SK-N-SH (cell line): ENCODE measurements at regions not wholly inside any gene's neighbourhood (a gene's known extent, or its start where the extent isn't known, plus 50 kb on each side); places are given as distances from the start of the nearest gene placed in this dataset.

ENCODE experiments used
- CHD2 ChIP-seq: fragments of 150-350 bp; IDR thresholded peaks from 2 replicates; pipeline ENCODE4 v1.6.1; 2018; ENCODE audit warnings: low read length; ENCODE audit not compliant: partially characterized antibody
- EP300 ChIP-seq, 2 experiments: IDR thresholded peaks; 2 replicates each; pipeline versions ENCODE4 v1.4.0 to v1.6.1; 2012; ENCODE audit warnings: borderline replicate concordance in 1 of 2, low read depth in 1 of 2, low read length in 1 of 2
- FOXM1 ChIP-seq: IDR thresholded peaks from 2 replicates; pipeline ENCODE4 v1.4.0; 2012; ENCODE audit warnings: low read depth, mild to moderate bottlenecking
- NRF1 ChIP-seq: IDR thresholded peaks from 2 replicates; pipeline ENCODE4 v1.6.1; 2012; ENCODE audit warnings: low read depth, mild to moderate bottlenecking, low read length
- POLR2AphosphoS5 ChIP-seq: IDR thresholded peaks from 2 replicates; pipeline ENCODE4 v1.6.1; 2012; ENCODE audit warnings: low read depth, low read length
- TAF1 ChIP-seq: IDR thresholded peaks from 2 replicates; pipeline ENCODE4 v1.6.1; 2012; ENCODE audit warnings: low read depth, mild to moderate bottlenecking, low read length, moderate library complexity, borderline replicate concordance
- TF ChIP-seq, protein P1 (sequence below): fragments of 200-600 bp; sonication (generic); IDR thresholded peaks from 2 replicates; pipeline ENCODE4 v1.6.1; 2017; ENCODE audit warnings: antibody characterized with exemption, mild to moderate bottlenecking, moderate library complexity
- TF ChIP-seq, protein P2 (sequence below): IDR thresholded peaks from 2 replicates; pipeline ENCODE4 v1.4.0; 2012; ENCODE audit warnings: low read depth, borderline replicate concordance

DNA sequence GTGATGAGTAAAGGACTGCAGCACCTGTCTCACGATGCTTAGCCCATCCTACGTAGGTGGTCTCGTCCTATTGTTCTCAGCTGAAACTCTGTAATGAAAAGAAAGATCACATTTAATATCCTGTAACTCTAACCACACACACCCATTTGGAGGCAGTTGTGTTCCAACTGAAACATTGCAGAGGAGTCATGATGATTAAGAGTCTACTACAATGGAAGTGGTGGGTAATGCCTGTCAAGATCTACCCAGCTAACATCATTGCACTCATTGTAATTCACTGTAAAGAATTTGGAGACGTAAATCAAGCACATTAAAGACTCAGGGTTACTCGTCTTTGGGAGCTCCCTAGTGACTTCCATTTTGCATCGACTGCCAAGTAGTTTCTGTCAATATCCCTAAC lies 106.0 kb upstream of the PTPN3 start:
- TF ChIP-seq EP300 (IDR thresholded peaks at IDR 0.05; ENCODE audit: borderline replicate concordance in 1 of 2, low read depth in 1 of 2, low read length in 1 of 2) (no peak), POLR2AphosphoS5 (no peak), CHD2 (no peak), TAF1 (no peak), NRF1 (no peak), FOXM1 (no peak)
- TF ChIP-seq, protein P1, sequence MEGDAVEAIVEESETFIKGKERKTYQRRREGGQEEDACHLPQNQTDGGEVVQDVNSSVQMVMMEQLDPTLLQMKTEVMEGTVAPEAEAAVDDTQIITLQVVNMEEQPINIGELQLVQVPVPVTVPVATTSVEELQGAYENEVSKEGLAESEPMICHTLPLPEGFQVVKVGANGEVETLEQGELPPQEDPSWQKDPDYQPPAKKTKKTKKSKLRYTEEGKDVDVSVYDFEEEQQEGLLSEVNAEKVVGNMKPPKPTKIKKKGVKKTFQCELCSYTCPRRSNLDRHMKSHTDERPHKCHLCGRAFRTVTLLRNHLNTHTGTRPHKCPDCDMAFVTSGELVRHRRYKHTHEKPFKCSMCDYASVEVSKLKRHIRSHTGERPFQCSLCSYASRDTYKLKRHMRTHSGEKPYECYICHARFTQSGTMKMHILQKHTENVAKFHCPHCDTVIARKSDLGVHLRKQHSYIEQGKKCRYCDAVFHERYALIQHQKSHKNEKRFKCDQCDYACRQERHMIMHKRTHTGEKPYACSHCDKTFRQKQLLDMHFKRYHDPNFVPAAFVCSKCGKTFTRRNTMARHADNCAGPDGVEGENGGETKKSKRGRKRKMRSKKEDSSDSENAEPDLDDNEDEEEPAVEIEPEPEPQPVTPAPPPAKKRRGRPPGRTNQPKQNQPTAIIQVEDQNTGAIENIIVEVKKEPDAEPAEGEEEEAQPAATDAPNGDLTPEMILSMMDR = no peak
- TF ChIP-seq, protein P2, sequence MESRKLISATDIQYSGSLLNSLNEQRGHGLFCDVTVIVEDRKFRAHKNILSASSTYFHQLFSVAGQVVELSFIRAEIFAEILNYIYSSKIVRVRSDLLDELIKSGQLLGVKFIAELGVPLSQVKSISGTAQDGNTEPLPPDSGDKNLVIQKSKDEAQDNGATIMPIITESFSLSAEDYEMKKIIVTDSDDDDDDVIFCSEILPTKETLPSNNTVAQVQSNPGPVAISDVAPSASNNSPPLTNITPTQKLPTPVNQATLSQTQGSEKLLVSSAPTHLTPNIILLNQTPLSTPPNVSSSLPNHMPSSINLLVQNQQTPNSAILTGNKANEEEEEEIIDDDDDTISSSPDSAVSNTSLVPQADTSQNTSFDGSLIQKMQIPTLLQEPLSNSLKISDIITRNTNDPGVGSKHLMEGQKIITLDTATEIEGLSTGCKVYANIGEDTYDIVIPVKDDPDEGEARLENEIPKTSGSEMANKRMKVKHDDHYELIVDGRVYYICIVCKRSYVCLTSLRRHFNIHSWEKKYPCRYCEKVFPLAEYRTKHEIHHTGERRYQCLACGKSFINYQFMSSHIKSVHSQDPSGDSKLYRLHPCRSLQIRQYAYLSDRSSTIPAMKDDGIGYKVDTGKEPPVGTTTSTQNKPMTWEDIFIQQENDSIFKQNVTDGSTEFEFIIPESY = no peak
